ENCODE measurements at regions not wholly inside any gene's neighbourhood (a gene's known extent, or its start where the extent isn't known, plus 50 kb on each side); places are given as distances from the start of the nearest gene placed in this dataset.

DNA sequence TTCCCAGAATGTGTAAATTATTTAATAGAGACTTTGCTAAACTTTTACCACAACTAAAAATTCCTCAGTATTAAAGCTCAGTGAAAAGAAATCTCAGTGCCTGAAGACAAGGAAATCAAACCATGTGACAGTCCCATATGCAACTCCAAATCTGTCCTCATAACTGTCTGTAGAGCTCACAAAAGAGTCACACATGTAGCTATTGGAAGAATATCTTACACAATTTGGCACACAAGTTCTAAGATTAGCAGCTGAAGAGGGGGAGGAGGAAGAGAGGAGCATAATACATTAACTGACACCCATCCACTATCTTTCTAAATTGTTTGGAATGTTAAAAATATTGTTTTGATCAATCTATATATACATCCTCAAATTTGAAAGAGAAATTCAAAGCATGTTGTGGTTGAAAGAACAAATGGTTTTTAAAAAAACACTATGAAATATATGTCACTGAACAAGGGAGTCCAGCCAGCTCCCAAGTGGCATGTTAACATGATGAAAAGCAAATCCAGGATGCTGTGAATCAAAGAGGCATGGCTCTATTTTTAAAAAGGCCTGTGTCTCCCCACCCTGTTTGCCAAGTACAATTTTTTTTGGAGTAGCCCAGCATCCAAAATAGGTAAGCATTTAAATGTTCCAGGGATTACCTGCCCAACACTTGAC lies 126.3 kb upstream of the NANOGP8 start (continued):
- TF ChIP-seq, protein P1, sequence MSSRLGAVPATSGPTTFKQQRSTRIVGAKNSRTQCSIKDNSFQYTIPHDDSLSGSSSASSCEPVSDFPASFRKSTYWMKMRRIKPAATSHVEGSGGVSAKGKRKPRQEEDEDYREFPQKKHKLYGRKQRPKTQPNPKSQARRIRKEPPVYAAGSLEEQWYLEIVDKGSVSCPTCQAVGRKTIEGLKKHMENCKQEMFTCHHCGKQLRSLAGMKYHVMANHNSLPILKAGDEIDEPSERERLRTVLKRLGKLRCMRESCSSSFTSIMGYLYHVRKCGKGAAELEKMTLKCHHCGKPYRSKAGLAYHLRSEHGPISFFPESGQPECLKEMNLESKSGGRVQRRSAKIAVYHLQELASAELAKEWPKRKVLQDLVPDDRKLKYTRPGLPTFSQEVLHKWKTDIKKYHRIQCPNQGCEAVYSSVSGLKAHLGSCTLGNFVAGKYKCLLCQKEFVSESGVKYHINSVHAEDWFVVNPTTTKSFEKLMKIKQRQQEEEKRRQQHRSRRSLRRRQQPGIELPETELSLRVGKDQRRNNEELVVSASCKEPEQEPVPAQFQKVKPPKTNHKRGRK (tag; IDR thresholded peaks at IDR 0.05): no peak
- TF ChIP-seq, protein P2, sequence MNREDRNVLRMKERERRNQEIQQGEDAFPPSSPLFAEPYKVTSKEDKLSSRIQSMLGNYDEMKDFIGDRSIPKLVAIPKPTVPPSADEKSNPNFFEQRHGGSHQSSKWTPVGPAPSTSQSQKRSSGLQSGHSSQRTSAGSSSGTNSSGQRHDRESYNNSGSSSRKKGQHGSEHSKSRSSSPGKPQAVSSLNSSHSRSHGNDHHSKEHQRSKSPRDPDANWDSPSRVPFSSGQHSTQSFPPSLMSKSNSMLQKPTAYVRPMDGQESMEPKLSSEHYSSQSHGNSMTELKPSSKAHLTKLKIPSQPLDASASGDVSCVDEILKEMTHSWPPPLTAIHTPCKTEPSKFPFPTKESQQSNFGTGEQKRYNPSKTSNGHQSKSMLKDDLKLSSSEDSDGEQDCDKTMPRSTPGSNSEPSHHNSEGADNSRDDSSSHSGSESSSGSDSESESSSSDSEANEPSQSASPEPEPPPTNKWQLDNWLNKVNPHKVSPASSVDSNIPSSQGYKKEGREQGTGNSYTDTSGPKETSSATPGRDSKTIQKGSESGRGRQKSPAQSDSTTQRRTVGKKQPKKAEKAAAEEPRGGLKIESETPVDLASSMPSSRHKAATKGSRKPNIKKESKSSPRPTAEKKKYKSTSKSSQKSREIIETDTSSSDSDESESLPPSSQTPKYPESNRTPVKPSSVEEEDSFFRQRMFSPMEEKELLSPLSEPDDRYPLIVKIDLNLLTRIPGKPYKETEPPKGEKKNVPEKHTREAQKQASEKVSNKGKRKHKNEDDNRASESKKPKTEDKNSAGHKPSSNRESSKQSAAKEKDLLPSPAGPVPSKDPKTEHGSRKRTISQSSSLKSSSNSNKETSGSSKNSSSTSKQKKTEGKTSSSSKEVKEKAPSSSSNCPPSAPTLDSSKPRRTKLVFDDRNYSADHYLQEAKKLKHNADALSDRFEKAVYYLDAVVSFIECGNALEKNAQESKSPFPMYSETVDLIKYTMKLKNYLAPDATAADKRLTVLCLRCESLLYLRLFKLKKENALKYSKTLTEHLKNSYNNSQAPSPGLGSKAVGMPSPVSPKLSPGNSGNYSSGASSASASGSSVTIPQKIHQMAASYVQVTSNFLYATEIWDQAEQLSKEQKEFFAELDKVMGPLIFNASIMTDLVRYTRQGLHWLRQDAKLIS (CRISPR knock-in tag; IDR thresholded peaks at IDR 0.05): no peak

DNA sequence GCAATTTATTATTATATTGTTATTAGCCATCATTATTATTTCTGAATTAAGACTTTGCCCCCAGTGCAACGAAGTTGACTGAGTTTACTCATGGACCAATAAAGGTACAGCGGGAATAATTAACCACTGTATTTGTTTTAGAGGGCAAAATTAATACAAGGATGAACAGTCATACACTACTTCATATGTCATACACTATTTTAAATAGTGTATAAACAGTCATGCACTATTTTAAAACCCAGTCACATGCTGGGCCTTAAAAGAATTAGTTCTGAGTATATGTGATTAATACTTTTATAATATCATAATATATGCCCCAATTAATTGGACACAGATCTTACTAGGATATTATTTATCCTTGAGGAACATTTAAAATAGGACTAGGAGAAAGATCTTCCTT lies 125.3 kb upstream of the NANOGP8 start:
- ATAC-seq (no peak), FAIRE-seq (no peak), DNase-seq (ENCODE audit: extremely low read depth in 1 of 4, low spot score in 3 of 4) (no peak)
- WGBS (ENCODE audit: insufficient coverage, low coverage, missing lambda C conversion rate): 20% methylated on average over 2 of the region's 2 CpGs
- no TSS peak for BruUV-seq (replicated peaks)
- Histone ChIP-seq H3K9me1 (ENCODE audit: control insufficient read depth, insufficient read depth, low read length) (no peaks in the 10 kb centered on the region), H3K9ac (ENCODE audit: insufficient read depth in 1 of 2, low read depth in 2 of 2, low read length in 2 of 2) (no peak overlapping the region), H3K9me3 (replicated peaks; ENCODE audit: control insufficient read depth, insufficient read depth, low read depth, low read length) (no peaks in the 10 kb centered on the region), H3K27ac (ENCODE audit: extremely low read depth, low read depth, low read length) (no peak overlapping the region), H3K36me3 (ENCODE audit: control insufficient read depth, insufficient read depth, low read length) (no peaks in the 10 kb centered on the region), H3K4me2 (ENCODE audit: insufficient read depth, low read length) (no peak overlapping the region), H4K20me1 (replicated peaks; ENCODE audit: control insufficient read depth, insufficient read depth, low read length) (no peaks in the 10 kb centered on the region), H3K27me3 (ENCODE audit: control insufficient read depth in 2 of 2, insufficient read depth in 2 of 2, low read length in 2 of 2) (no peaks in the 10 kb centered on the region), H3K4me1 (replicated peaks in 1 of 2; ENCODE audit: control insufficient read depth in 2 of 2, insufficient read depth in 2 of 2, low read length in 2 of 2) (no peaks in the 10 kb centered on the region), H3K79me2 (ENCODE audit: control insufficient read depth, insufficient read depth, low read length) (no peaks in the 10 kb centered on the region), H2AFZ (ENCODE audit: low read depth, low read length) (no peak overlapping the region), H3K4me3 (no peak overlapping the region)
- intact Hi-C loops (cut with micrococcal nuclease): no loop called here
- in situ Hi-C loops (cut with MboI): no loop called here
- ChIA-PET CTCF (ENCODE audit: low intra/inter-chr PET ratio) (no interaction called here), POLR2A (no interaction called here)
- no peak for TF ChIP-seq POLR2A (conservative IDR thresholded peaks at IDR 0.05)
- TF ChIP-seq, protein P3, sequence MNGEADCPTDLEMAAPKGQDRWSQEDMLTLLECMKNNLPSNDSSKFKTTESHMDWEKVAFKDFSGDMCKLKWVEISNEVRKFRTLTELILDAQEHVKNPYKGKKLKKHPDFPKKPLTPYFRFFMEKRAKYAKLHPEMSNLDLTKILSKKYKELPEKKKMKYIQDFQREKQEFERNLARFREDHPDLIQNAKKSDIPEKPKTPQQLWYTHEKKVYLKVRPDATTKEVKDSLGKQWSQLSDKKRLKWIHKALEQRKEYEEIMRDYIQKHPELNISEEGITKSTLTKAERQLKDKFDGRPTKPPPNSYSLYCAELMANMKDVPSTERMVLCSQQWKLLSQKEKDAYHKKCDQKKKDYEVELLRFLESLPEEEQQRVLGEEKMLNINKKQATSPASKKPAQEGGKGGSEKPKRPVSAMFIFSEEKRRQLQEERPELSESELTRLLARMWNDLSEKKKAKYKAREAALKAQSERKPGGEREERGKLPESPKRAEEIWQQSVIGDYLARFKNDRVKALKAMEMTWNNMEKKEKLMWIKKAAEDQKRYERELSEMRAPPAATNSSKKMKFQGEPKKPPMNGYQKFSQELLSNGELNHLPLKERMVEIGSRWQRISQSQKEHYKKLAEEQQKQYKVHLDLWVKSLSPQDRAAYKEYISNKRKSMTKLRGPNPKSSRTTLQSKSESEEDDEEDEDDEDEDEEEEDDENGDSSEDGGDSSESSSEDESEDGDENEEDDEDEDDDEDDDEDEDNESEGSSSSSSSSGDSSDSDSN (IDR thresholded peaks at IDR 0.05; ENCODE audit: borderline replicate concordance in 1 of 2, low read depth in 2 of 2, low read length in 2 of 2): no peak
- TF ChIP-seq, protein P4, sequence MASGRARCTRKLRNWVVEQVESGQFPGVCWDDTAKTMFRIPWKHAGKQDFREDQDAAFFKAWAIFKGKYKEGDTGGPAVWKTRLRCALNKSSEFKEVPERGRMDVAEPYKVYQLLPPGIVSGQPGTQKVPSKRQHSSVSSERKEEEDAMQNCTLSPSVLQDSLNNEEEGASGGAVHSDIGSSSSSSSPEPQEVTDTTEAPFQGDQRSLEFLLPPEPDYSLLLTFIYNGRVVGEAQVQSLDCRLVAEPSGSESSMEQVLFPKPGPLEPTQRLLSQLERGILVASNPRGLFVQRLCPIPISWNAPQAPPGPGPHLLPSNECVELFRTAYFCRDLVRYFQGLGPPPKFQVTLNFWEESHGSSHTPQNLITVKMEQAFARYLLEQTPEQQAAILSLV (tag; IDR thresholded peaks at IDR 0.05): no peak
- no peak for TF ChIP-seq ETS2 (tag; IDR thresholded peaks at IDR 0.05; ENCODE audit: borderline replicate concordance, poor library complexity, severe bottlenecking)
- TF ChIP-seq, protein P5, sequence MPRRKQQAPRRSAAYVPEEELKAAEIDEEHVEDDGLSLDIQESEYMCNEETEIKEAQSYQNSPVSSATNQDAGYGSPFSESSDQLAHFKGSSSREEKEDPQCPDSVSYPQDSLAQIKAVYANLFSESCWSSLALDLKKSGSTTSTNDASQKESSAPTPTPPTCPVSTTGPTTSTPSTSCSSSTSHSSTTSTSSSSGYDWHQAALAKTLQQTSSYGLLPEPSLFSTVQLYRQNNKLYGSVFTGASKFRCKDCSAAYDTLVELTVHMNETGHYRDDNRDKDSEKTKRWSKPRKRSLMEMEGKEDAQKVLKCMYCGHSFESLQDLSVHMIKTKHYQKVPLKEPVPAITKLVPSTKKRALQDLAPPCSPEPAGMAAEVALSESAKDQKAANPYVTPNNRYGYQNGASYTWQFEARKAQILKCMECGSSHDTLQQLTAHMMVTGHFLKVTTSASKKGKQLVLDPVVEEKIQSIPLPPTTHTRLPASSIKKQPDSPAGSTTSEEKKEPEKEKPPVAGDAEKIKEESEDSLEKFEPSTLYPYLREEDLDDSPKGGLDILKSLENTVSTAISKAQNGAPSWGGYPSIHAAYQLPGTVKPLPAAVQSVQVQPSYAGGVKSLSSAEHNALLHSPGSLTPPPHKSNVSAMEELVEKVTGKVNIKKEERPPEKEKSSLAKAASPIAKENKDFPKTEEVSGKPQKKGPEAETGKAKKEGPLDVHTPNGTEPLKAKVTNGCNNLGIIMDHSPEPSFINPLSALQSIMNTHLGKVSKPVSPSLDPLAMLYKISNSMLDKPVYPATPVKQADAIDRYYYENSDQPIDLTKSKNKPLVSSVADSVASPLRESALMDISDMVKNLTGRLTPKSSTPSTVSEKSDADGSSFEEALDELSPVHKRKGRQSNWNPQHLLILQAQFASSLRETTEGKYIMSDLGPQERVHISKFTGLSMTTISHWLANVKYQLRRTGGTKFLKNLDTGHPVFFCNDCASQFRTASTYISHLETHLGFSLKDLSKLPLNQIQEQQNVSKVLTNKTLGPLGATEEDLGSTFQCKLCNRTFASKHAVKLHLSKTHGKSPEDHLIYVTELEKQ (CRISPR knock-in tag; IDR thresholded peaks at IDR 0.05): no peak
